Neural progenitor cell (in vitro differentiated cells): ENCODE measurements at regions not wholly inside any gene's neighbourhood (a gene's known extent, or its start where the extent isn't known, plus 50 kb on each side); places are given as distances from the start of the nearest gene placed in this dataset.
"Not testable (repeated sequence)": the region's sequence is repeated elsewhere in the genome, so short reads cannot be mapped to it uniquely, and the experiment has no call there.

Source experiments
- DNase-seq: peaks from one replicate; pipeline ENCODE4 v3.0.0-alpha.2; 2016; ENCODE audit warnings: low spot score
- H2AFZ ChIP-seq: fragments of 200-600 bp; sonication (generic); replicated peaks from 2 replicates; pipeline ENCODE4 v1.6.1; 2016; ENCODE audit warnings: antibody characterized with exemption
- H3F3A ChIP-seq: fragments of 200-600 bp; sonication (generic); 2 replicates; pipeline ENCODE4 v1.6.1; 2016; ENCODE audit warnings: antibody characterized with exemption, low read depth
- H3K27ac ChIP-seq: fragments of 200-600 bp; sonication (generic); 2 replicates; pipeline ENCODE4 v1.5.1; 2016; ENCODE audit warnings: mild to moderate bottlenecking
- H3K27me3 ChIP-seq: fragments of 200-600 bp; sonication (generic); 2 replicates; pipeline ENCODE4 v1.6.1; 2016; ENCODE audit warnings: mild to moderate bottlenecking, moderate library complexity
- H3K36me3 ChIP-seq: fragments of 200-600 bp; sonication (generic); 2 replicates; pipeline ENCODE4 v1.5.1; 2016
- H3K4me1 ChIP-seq: fragments of 200-600 bp; sonication (generic); 2 replicates; pipeline ENCODE4 v1.6.1; 2016; ENCODE audit warnings: mixed run types
- H3K4me2 ChIP-seq: fragments of 200-600 bp; sonication (generic); 2 replicates; pipeline ENCODE4 v1.6.1; 2016
- H3K4me3 ChIP-seq: fragments of 200-600 bp; sonication (generic); 2 replicates; pipeline ENCODE4 v1.5.1; 2016
- H3K79me2 ChIP-seq: fragments of 200-600 bp; sonication (generic); 2 replicates; pipeline ENCODE4 v1.6.1; 2016; ENCODE audit warnings: low read depth
- H3K9ac ChIP-seq: fragments of 200-600 bp; sonication (generic); 2 replicates; pipeline ENCODE4 v1.6.1; 2016
- H3K9me3 ChIP-seq: fragments of 200-600 bp; sonication (generic); 2 replicates; pipeline ENCODE4 v1.5.1; 2016; ENCODE audit warnings: low read depth
- H4K20me1 ChIP-seq: fragments of 200-600 bp; sonication (generic); 2 replicates; pipeline ENCODE4 v1.6.1; 2016; ENCODE audit warnings: low read depth
- H3K27ac Mint-ChIP-seq: 3 replicates; pipeline ENCODE4 v1.8.0; 2021; ENCODE audit warnings: mixed read lengths
- H3K27me3 Mint-ChIP-seq: 2 replicates; pipeline ENCODE4 v1.8.0; 2022; ENCODE audit warnings: low read depth, mild to moderate bottlenecking, inconsistent platforms, moderate library complexity, mixed read lengths; ENCODE audit not compliant: insufficient read depth
- H3K36me3 Mint-ChIP-seq: 3 replicates; pipeline ENCODE4 v1.8.0; 2021; ENCODE audit warnings: mixed read lengths
- H3K4me1 Mint-ChIP-seq: 3 replicates; pipeline ENCODE4 v1.8.0; 2021; ENCODE audit warnings: mixed read lengths
- H3K4me3 Mint-ChIP-seq: 3 replicates; pipeline ENCODE4 v1.8.0; 2021; ENCODE audit warnings: mild to moderate bottlenecking, moderate library complexity, mixed read lengths
- H3K9me3 Mint-ChIP-seq: 3 replicates; pipeline ENCODE4 v1.8.0; 2020; ENCODE audit warnings: mixed read lengths
- CTCF ChIP-seq: fragments of 200-600 bp; sonication (generic); IDR thresholded peaks from 2 replicates; pipeline ENCODE4 v1.5.1; 2017; ENCODE audit warnings: antibody characterized with exemption, mild to moderate bottlenecking
- EZH2 ChIP-seq: fragments of 200-600 bp; sonication (generic); IDR thresholded peaks from 2 replicates; pipeline ENCODE4 v1.6.1; 2017; ENCODE audit warnings: antibody characterized with exemption, mild to moderate bottlenecking, moderate library complexity
- EZH2phosphoT487 ChIP-seq: fragments of 200-600 bp; sonication (generic); IDR thresholded peaks from 2 replicates; pipeline ENCODE4 v1.6.1; 2017; ENCODE audit warnings: antibody characterized with exemption

DNA sequence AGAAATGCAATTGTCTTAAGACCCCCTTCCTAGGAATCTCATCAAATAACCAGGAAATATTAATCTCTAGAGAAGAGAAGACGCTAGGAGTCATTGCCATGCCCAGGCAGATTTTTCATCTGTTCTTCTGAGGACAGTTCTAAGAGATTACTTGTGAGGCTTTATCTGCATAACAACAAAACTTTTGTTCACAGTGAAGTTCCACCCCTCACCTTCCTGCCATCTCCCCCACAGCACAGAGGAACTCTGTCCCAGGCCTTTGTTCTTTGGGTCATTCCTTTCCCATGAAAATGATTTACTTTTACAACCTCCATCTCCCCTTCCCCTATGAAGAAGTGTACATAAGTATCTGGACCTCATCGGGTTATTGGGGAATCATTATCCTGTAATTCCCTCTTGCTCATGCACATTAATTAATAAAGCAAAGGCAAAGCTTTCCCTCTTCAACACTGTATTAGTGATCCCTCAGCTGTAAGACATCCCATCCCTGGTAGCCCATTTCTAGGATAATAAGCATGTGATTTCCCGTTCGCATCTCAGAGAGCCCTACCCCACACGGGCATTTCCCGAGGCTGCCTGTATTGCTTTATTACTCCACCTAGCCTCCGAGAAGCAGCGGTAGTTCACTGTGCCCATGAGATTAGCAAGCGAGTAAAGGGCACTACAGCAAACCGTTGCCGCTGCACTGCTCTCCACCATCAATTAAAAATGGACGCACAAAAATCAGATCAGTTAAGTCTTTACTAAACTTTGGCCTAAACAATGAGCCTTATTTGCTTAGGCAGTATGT is 384.4 kb upstream of the CAMK1G start:
- peaks cover 31% of the 10 kb centered on the region for H3K4me1 Mint-ChIP-seq
- Histone ChIP-seq H4K20me1 (no peaks in the 10 kb centered on the region), H3K4me2 (peak overlapping the region; percentile 69), H3K4me3 (peak overlapping the region; percentile 19), H3K4me1 (peaks cover 20% of the 10 kb centered on the region), H3F3A (peaks cover 33% of the 10 kb centered on the region), H3K79me2 (no peaks in the 10 kb centered on the region), H2AFZ (peak overlapping the region; percentile 80), H3K36me3 (no peaks in the 10 kb centered on the region), H3K9ac (no peak overlapping the region), H3K27me3 (no peaks in the 10 kb centered on the region), H3K27ac (no peak overlapping the region), H3K9me3 (no peaks in the 10 kb centered on the region)
- H3K9me3 Mint-ChIP-seq, result peaks cover 26% of the 10 kb centered on the region
- peak; percentile 13 for DNase-seq
- H3K36me3 Mint-ChIP-seq, result no peaks in the 10 kb centered on the region
- H3K27ac Mint-ChIP-seq, result peak overlapping the region; percentile 76
- peak overlapping the region; percentile 9 for H3K4me3 Mint-ChIP-seq
- no peak for TF ChIP-seq EZH2
- peaks cover 11% of the 10 kb centered on the region for H3K27me3 Mint-ChIP-seq

DNA sequence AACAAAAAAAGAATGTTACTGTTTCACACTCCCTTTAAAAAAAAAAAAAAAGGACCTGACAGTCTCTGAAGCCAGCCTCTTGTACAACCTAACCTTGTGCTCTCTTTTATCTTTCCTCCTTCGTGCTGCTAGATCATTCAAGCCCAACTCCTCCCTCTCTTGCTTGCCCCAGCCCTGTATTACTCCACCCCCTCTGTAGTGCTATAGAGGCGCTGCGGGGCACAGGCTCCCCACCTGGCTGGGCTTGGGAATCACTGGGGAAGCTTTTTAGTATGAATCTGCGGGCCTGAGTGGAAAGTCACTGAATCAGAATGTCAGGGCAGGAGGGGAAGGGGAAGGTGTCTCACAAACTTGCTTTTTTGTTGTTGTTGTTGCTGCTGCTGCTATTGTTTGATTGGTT is 383.7 kb upstream of the CAMK1G start:
- Histone ChIP-seq H3K9me3 (no peaks in the 10 kb centered on the region), H3K9ac (no peak overlapping the region), H2AFZ (peak overlapping the region; percentile 80), H3K4me1 (peaks cover 20% of the 10 kb centered on the region), H3K4me3 (peak overlapping the region; percentile 19), H3K79me2 (no peaks in the 10 kb centered on the region), H3F3A (peaks cover 33% of the 10 kb centered on the region), H4K20me1 (no peaks in the 10 kb centered on the region), H3K27ac (no peak overlapping the region), H3K36me3 (no peaks in the 10 kb centered on the region), H3K27me3 (no peaks in the 10 kb centered on the region), H3K4me2 (peak overlapping the region; percentile 69)
- TF ChIP-seq CTCF (peak; percentile 24), EZH2 (no peak), EZH2phosphoT487 (no peak)
- H3K27ac Mint-ChIP-seq, result peak overlapping the region; percentile 7
- peaks cover 31% of the 10 kb centered on the region for H3K4me1 Mint-ChIP-seq
- H3K9me3 Mint-ChIP-seq, result peaks cover 24% of the 10 kb centered on the region
- no peaks in the 10 kb centered on the region for H3K36me3 Mint-ChIP-seq
- peak; percentile 68 for DNase-seq
- H3K4me3 Mint-ChIP-seq, result no peak overlapping the region
- peaks cover 12% of the 10 kb centered on the region for H3K27me3 Mint-ChIP-seq

DNA sequence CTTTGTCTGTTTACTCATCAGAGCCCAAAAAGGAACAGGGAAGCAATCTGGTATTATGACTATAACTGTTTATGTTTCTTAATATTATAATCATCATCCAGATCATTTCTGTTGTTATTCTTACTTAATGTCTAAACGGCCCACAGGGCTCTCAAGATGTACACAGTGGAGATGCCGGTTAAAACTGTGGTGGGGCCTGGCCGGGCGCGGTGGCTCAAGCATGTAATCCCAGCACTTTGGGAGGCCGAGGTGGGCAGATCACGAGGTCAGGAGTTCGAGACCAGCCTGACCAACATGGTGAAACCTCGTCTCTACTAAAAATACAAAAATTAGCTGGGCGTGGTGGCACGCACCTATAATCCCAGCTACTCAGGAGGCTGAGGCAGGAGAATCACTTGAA is 381.2 kb upstream of the CAMK1G start:
- H3K36me3 Mint-ChIP-seq, result not testable (repeated sequence)
- H3K4me1 Mint-ChIP-seq, result peaks cover 39% of the 10 kb centered on the region

GRCh38 chr1:209202830-209203532 is 380.5 kb upstream of the CAMK1G start:
- no peak overlapping the region for H3K27ac Mint-ChIP-seq
- H2AFZ ChIP-seq, result no peak overlapping the region
- H3K27me3 ChIP-seq, result peaks cover 1% of the 10 kb centered on the region
- H3K4me3 ChIP-seq, result no peak overlapping the region
- peaks cover 20% of the 10 kb centered on the region for H3K4me1 ChIP-seq
- no peaks in the 10 kb centered on the region for H3K79me2 ChIP-seq
- H3K36me3 Mint-ChIP-seq, result no peaks in the 10 kb centered on the region
- peaks cover 7% of the 10 kb centered on the region for H3K27me3 Mint-ChIP-seq
- H3K36me3 ChIP-seq, result no peaks in the 10 kb centered on the region
- no peak overlapping the region for H3K27ac ChIP-seq
- peak; percentile 66 for DNase-seq
- H4K20me1 ChIP-seq, result no peaks in the 10 kb centered on the region
- TF ChIP-seq EZH2, result no peak
- TF ChIP-seq CTCF, result peak; percentile 82
- no peaks in the 10 kb centered on the region for H3K9me3 ChIP-seq
- no peaks in the 10 kb centered on the region for H3K9me3 Mint-ChIP-seq
- no peak overlapping the region for H3K4me2 ChIP-seq
- peaks cover 27% of the 10 kb centered on the region for H3F3A ChIP-seq
- H3K9ac ChIP-seq, result no peak overlapping the region
- H3K4me1 Mint-ChIP-seq, result peaks cover 44% of the 10 kb centered on the region
- no peak overlapping the region for H3K4me3 Mint-ChIP-seq

More for the DNA sequence above, 381.2 kb upstream of the CAMK1G start:
- H3K4me2 ChIP-seq, H3K79me2 ChIP-seq, H3K27ac ChIP-seq, H3K9ac ChIP-seq, H3K27me3 ChIP-seq, H3K9me3 ChIP-seq, H3K27me3 Mint-ChIP-seq, H3K27ac Mint-ChIP-seq, H3K4me3 ChIP-seq, DNase-seq, H4K20me1 ChIP-seq, H3K4me3 Mint-ChIP-seq, H3K36me3 ChIP-seq, H2AFZ ChIP-seq, H3K9me3 Mint-ChIP-seq: not testable (repeated sequence)
- peaks cover 33% of the 10 kb centered on the region for H3F3A ChIP-seq
- peaks cover 20% of the 10 kb centered on the region for H3K4me1 ChIP-seq
